ENCODE measurements at regions not wholly inside any gene's neighbourhood (a gene's known extent, or its start where the extent isn't known, plus 50 kb on each side); places are given as distances from the start of the nearest gene placed in this dataset.

GRCh38 chr11:104594228-104594958, 303.9 kb downstream of the CASP12 start:
- TF ChIP-seq CTCF (IDR thresholded peaks at IDR 0.05) (no peak), POLR2A (IDR thresholded peaks at IDR 0.05) (no peak)
